NCI-H146 treated with DMSO at 0.1 percent for 48 hours (cell line): ENCODE measurements at regions not wholly inside any gene's neighbourhood (a gene's known extent, or its start where the extent isn't known, plus 50 kb on each side); places are given as distances from the start of the nearest gene placed in this dataset.
"Not testable (repeated sequence)": the region's sequence is repeated elsewhere in the genome, so short reads cannot be mapped to it uniquely, and the experiment has no call there.

Experiments used
- DNase-seq: peaks from one replicate; lab custom pipeline; 2025; ENCODE audit not compliant: unreplicated experiment; lab: John Stamatoyannopoulos, UW

- no peak for DNase-seq
Measured at GRCh38 chr6:132199343-132199742, 201.9 kb downstream of the MOXD1 start.

GRCh38 chr6:132198896-132199295, 202.4 kb downstream of the MOXD1 start:
- no peak for DNase-seq

DNA sequence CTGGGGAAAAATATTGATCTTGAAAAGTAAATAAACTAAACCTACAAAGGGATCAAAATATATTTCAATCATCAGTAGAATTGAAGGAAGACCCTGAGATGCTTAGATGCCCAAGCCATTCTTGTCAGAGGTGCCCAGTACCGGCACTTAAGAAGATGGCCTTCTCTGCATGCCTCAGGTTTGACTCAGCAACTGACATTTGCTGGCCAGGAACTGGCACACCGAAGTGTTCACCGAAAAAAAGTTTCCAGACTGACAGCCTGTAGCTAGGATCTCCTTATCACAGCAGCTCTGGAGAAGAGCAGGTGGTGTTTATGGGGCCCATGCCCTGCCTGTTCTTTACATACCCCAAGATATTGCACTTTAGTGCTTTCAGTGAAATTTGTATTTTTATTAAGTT, 203.2 kb downstream of the MOXD1 start:
- no peak for DNase-seq

DNA sequence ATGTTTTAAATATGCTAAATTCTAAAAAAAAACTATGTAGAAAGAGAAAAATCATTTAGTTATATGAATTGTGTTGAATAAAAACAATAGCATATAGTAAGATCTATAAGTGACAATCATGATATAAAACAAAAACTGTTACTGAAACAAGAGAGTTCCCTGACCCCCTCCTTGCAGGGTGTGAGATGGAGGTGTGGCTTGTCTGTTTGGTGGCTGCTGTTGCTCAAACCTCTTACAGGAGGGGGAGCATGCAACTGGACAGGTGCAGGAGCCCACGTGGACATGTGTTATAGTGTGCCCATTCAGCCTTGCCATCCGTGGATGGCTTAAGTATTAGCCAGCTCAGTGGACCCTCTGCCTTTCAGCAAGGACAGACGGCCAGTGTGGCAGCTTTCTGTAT, 206.7 kb downstream of the MOXD1 start:
- no peak for DNase-seq

DNA sequence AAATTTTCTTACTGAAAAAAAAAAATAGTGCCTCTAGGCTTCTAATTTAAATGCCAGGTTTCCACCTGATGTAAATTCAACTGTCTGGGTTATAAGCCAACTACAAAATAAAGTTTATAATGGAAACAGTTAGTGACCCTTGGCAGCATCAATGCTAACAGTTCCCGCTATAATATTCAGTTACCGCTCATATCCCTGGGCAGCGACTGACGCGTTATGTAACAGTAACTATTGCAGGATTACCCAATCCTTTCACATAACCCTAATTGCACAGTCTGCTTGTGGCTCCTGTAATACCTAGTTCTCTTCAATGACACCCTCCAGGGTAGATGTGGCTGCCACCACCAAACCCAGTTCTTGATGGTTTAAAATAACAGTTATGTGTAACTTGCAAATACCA, 208.6 kb downstream of the MOXD1 start:
- no peak for DNase-seq

DNA sequence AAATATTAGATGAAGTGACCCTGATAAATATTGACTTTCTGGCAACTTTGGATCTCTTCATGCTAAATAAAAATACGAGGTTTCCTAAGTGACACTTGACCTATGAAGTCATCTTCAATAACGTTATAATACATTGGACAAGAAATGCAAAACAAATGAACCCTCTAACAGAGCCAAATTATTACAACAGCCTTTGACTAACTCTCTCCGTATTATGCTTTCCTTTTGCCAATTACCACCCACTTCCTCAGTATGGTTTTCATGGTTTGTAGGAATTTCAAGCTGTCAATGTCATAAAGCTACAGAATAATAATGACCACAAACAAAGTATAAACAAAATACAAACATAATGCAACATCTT, 210.5 kb downstream of the MOXD1 start:
- DNase-seq = no peak

- no peak for DNase-seq
Measured at GRCh38 chr6:132190097-132190814, 211.0 kb downstream of the MOXD1 start.

DNA sequence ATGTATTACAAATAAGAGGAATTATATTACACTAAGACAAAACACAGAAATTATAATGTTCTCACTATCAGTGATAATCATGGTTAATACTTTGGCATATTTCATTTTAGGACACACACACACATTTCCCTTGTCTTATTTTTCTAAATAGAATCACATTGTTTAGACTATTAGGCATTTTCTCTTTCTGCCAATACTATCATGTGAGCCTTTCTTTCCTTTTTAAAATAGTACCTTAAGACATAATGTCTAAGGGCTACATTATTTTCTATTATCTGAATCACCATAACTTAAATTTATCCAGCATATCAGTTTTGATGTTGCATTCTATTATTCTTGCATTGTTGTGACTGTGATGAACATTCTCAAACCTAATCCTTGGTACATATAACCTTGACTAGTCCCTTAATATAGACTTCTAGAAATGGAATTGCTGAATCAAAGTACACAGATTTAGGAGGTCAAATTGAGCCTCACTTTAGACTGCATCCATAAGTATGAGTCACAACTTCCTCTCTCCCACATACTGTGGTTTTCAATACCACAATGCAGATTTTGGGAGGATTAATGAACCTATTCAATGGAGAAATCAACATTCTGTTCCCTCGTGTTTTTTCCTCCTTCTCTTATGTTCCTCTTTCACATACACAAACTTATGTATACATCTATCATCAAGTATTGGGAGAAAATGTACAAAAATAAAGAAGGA, 212.6 kb downstream of the MOXD1 start:
- no peak for DNase-seq

DNA sequence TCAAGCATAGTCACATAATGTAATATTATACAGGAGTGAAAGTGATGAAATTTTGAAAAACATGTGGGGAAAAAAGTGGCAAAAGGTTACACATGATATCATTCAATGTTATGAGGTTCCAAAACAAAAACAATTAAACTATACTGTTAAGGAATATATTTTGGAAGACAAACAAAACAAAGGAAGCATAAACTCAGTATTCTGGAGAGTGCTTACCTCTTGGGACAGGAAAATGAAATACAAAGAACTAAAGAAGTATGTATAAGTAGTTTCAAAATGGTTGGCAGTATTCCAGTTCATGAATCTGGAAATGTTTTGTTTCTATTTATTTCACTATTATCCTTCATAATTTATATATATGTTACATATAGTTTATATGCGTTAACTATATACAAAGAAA, 213.5 kb downstream of the MOXD1 start:
- no peak for DNase-seq

DNA sequence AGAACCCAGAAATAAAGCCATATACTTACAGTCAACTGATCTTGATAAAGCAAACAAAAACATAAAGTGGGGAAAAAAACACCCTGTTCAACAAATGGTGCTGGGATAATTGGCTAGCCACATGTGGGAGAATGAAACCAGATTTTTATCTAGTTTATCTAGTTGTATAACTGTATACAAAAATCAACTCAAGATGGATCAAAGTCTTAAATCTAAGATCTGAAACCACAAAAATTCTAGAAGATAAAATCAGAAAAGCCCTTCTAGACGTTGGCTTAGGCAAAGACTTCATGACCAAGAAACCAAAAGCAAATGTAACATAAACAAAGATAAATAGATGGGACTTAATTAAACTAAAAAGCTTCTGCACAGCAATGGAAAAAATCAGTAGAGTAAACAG, 216.3 kb downstream of the MOXD1 start:
- not testable (repeated sequence) for DNase-seq

DNA sequence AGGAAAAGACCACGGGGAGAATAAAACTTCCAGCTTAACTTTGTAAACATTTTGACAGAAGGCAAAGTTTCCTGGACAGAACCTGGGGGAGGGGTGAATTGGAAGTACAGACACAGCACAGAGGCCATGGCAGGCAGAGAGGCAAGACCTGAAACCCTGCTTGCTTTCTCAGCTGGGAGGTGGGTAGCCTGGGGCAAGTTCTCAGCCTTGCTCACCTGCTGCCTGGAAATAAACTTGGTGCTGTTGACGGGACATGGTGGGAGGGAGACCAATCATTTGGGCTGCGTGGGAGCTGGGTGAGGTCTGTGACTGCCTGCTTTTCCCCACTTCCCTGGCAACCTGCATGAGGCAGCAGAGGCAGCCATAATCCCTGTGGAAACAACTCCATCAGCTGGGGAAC, 221.3 kb downstream of the MOXD1 start:
- no peak for DNase-seq

GRCh38 chr6:132174919-132175318, 223.7 kb upstream of the CCN2 start:
- no peak for DNase-seq

DNA sequence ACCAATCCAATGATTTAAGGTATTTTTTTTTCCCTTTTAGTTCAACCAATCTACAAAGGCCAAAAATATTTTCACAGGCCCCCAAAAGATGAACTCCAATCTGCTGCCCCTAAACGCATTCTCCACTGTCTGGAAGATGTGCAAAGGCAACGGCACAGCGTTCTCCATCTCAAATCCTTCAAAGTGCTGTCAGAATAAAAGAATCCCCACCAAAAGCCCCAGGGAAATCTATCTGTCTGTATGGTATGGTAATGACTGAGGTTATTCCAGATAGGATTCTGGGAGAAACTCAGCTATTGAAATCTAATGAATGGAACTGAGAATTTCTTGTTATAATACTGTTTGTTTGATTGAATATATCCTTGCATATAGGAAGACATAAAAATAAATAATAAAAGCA, 217.8 kb upstream of the CCN2 start:
- no peak for DNase-seq

- no peak for DNase-seq
Measured at GRCh38 chr6:132167929-132168892, 217.0 kb upstream of the CCN2 start.

GRCh38 chr6:132166526-132167051, 215.4 kb upstream of the CCN2 start:
- no peak for DNase-seq

- no peak for DNase-seq
Measured at GRCh38 chr6:132165677-132166076, 214.5 kb upstream of the CCN2 start.

DNA sequence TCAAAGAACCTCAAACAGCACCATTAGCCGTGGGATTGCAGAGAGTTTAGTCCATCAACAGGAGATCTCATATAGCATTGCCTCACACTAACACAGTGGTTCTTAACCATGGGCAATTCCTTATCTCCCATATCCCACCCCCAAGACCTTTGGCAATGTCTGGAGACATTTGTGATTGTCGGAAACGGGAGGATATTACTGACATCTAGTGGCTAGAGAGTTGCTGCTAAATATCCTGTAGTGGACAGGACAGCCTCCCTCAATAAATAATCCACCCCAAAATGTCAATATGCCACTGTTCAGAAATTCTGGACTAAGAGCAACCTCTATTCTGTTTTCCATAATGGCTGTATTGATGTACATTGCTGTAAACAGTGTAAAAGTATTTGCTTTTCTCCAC, 210.1 kb upstream of the CCN2 start:
- no peak for DNase-seq

DNA sequence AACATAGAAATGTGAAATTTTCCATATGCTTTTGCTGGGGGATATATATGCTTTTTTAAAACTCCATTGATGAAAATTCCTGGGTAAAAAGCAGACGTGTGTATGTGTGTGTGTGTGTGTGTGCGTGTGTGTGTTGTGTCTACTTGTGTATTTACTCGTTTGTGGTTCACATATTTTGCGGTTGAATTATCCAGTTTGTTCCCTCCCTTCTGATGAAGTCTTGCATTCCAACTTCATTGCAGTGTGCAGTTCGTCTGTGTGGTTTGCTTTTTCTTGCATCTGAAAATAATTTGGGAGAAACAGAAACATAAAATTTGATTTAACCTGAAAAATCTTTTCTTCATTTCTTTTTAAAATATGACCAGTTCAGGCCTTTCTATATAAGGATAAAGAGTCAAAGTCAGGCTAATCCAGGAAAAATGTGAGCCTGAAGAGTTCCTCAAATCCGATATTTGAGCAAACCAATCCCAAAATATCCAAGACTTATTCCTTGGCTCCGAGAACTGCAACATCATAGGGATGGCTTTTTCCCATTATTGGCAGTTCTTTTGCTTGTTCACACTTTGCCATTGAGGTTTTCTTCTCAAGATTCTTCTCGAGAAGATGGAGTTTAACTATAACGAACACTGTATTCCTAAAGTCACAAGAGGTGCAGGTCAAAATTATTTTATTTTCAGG, 202.2 kb upstream of the CCN2 start:
- no peak for DNase-seq

DNA sequence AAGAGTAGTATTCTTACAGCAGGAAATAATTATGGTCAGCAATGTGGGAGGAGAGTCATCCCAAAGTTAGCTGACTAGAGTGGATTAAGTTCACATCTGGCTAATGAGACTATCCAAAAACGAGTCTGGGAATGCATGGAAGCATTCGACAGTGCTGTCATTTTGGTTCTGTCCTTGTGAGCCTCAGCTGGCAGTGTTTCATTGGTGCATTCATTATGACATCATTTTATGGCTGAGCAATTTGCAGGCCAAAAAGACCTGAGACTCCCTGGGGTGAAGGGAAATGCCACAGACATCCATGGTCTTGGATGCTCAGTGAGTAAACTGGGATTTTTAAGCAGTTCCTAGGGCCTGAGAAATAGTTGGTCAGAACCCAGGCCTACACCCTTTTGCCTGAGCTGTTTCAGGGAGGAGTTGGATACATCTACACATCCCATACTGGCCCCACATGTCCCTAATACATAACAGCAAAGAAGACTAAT, 196.4 kb upstream of the CCN2 start:
- no peak for DNase-seq

DNA sequence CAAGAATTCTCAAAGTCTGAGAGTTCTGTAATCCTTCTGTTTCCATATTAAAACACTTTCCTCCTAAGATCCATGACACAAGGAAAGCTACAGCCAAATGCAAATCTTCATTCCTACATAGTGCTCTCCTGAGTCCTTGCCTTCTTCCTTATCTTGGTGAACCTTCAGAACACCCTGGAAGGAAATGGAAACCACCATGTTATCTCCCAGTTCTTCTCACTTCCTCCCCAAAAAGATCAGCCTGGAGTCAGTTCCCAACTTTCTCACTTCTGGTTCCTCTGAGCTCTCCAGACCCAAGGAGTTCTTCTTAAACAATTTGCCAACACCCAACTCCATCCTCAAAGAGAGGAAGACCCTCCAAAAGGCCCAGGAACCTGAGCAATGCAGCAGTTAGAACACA, 193.3 kb upstream of the CCN2 start:
- no peak for DNase-seq

GRCh38 chr6:132143258-132143657, 192.1 kb upstream of the CCN2 start:
- DNase-seq = no peak
